Activated CD4-positive, CD25-positive, alpha-beta regulatory T cell treated with anti-CD3 and anti-CD28 coated beads, Interleukin-2, amount 50 U/mL, for 24 hours (primary cell): ENCODE measurements at regions not wholly inside any gene's neighbourhood (a gene's known extent, or its start where the extent isn't known, plus 50 kb on each side); places are given as distances from the start of the nearest gene placed in this dataset.

Experiments used
- ATAC-seq, 2 donors: fragments of 150-1000 bp; cut with Tn5 transposase; one replicate each; pipeline ENCODE4 v1.10.0; 2021; ENCODE audit warnings: mild to moderate bottlenecking in 1 of 2, moderate library complexity in 1 of 2

DNA sequence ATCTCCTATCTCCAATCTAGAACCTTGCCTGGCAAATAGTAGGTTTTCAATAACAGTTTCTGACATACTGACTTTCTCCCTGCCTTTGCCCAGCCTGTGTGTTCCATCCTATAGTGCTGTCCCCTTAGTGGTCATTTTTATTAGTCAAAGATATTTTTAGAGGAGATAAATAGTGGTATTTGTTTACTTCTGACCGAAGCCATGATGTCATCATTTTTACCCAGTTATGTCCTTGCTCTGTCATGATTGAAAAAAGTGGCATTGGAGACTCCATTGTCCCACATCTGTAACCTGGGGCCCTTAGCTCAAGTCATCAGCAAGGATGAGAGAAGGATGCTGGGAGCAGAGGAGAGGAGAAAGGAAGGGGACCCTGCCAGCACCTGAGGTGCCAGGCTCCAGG is 80.6 kb upstream of the ATP2B2 start:
- ATAC-seq: no peak

DNA sequence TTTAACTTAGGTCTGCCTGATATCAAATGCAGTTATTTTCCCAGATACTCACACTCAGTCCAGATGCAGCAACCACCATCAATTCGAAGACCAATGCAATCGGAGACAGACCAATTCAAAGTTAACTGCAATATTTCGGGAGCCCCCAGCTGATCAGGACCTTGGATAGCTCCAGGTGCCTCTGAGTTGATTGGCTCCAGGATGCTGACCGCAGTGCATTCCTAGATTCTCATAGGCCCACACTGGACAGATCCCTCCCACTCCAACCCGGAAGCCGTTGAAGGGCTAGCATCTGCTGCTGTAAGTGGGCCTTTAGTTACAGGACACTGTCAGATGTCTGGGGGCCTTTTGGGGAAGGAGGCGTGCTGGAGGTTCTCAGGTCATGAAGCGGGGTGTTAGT is 89.5 kb upstream of the ATP2B2 start:
- ATAC-seq: peak in 1 of 2 donors; percentile 38

DNA sequence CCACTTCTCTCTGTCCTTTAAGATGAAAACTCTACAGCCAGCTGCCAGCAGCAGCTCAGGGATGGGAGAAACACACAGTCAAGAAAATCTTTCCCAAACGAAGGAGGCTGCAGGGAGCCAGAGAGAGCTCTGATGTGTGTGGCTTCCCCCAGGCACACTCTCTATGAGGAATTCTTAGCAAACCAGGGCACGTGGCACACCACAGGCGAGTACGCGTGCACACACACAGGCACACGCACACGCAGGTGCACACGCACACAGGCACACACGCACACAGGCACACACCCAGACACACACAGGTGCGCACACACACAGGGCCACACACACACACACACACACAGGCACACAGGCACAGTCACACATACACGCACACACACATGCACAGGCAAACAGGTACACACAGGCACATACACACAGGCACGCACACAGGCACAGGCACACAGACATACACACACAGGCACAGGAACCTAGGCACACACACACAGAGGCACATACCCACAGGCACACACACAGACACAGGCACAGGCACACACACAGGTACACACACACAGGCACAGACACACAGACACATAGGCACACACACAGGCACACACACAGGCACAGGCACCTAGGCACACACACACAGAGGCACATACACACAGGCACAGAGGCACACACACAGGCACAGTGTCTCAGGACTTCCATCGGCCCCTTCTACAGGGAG is 91.5 kb upstream of the ATP2B2 start:
- ATAC-seq: no peak

DNA sequence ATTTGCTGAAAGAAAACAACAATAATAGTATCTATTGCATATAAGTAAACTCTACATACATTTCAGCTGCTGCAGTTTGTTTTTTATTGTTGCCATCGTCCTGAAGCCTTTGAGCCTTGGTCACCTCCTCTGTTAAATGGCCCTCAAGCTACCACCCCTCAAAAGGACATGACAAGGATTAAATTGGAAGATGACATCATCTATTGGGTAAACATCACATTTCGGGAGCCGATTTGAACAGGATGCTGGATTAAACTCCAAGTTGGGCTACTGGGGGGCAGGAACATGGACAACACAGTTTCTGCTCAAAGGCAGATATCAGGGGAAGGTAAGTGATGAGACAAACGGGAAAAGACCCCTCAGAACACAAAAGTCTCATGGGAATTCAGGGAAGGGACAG is 92.3 kb upstream of the ATP2B2 start:
- ATAC-seq: no peak

DNA sequence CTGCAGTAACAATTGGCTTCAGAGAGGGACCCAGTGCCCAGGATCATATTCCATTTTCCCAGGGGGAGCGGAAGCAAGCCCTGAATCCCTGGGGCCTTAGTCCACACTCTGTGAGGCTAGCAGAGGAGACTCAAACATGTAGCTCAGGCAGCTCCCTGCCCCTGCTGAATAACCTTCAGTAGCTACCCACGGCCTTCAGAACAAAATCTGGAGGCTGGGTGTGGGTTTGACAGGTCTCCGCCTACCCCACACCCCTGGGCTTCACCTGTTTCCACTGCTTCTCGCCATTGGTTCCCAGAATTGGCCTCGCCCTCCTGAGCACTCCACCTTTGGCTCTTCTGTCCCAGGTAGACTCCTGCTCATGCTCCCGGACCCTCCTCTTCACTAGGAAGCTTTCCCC is 93.6 kb upstream of the ATP2B2 start:
- no peak for ATAC-seq

DNA sequence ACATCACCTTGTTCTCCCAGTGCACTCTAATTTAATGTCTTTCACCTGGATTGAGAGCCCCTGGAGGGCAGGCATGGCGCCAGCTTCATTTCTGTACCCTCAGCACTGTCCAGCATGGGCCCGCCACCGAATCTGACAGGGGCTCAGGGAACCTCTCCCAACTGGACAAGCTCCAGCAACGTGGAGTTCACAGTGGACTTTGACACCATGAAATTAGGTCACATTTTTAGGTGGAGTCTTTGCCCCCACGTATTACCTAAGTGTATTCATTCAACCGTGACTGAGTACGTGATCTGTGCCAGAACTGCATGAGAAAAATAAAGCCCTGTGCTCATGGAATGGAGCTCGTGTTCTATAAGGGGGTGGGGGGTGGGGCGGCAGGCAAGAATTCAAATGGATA is 94.1 kb upstream of the ATP2B2 start:
- ATAC-seq: no peak

DNA sequence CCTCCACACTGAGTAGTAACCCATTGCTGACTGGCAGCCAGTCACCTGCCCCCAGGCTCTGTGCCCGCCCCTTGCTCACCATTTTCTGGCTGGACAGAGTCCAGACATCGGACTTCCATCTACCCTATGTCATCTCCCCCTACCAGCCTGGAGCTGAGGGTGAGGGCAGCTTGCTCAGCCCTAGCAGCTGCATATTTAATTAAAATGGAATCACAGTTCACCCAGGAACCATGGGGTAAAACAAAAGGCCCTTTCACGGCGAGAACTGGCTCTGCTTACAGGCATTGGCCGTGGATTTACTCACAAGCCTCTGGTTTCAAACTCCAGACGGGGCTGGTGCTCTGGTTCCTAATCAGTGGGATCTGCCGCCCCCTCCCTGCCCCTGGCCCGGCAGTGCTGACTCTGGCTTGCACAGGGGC is 94.9 kb upstream of the ATP2B2 start:
- ATAC-seq: no peak

DNA sequence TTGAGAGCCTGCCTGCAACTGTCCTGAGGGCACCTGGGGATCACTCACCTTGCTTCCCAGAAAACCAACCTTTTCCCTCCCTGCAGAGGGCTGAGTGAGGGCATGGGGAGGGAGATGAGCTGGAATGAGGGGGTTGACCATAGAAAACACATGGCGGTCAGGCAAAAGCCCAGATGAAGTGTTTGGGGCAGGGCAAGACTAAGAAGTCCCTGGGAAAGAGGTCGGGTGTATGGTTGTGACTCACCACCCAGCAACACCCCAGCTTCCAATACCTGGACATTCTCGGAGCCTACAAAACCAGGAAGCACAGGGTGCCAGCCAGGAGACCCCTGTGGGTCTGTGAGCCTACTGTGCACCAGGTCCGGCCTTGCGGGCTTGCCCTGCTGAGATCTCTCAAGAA is 95.3 kb upstream of the ATP2B2 start:
- ATAC-seq: no peak

DNA sequence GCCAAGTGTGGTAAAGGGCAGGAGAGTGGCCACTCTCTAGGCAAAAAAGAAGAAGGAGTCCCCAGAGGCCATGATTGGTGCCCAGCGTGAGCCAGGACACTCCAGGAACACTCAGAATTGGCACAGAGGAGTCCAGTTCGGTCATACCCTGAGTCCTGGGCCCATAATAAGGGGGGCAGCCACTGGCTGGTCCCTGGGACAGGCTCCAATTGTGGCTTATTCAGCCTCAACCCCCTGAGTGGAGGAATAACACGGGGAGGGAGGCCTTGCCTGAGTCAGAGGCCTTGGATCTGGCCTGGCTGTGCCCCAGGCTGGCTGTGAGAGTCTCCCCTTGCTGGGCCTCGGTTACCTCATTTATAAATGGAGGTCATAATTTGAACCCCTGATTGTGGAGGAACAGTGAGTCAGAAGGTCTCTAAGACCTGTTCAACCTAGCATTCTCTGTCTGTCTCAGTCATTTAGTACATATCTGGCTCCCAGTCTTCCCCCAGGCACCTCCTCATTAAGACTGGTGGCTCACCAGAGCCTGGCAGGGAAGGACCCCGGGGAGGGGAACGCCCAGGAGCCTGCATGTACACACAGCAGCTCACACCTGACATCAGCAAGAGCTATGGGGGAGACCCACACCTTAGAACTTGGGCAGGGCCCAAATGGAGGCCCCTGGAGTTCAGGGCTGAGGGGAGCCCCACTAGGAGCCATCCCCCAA is 95.9 kb upstream of the ATP2B2 start:
- ATAC-seq: no peak

DNA sequence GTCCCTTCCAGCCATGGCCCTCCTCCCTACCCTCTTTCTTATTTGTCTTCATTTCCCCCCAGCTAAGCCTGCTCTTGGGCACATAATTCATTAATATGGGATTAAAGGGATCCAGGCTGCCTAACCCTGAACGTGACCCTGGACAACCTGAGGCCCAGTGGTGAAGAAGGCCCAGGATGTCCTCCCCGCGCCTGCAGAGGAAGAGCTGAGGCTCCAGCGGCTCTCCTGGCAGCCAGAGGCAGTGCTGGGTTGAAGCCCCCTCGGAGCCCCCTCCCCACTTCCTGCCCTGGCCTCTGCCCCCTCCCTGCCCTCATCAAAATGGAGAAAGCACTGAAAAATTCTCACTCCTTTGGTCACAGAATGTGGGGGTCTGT is 96.5 kb upstream of the ATP2B2 start:
- no peak for ATAC-seq

DNA sequence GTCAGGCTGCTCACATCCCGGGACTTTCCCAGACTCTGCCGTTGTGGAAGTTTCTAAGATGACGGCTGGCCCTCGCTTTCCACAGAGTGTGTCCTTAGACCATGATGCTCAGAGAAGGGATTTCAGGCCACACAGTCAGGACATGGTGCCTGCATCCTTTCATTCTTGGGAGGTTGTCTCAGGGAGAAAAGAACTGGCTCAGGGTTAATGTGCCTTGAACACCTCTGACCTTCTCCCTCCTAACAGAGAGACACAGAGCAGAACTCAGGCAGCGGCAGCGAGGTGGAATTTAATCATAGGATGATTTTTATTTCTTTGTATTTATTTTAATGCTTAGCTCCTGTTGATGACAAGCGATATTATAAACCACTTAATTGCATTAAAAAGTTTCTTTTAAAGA is 96.9 kb upstream of the ATP2B2 start:
- no peak for ATAC-seq

DNA sequence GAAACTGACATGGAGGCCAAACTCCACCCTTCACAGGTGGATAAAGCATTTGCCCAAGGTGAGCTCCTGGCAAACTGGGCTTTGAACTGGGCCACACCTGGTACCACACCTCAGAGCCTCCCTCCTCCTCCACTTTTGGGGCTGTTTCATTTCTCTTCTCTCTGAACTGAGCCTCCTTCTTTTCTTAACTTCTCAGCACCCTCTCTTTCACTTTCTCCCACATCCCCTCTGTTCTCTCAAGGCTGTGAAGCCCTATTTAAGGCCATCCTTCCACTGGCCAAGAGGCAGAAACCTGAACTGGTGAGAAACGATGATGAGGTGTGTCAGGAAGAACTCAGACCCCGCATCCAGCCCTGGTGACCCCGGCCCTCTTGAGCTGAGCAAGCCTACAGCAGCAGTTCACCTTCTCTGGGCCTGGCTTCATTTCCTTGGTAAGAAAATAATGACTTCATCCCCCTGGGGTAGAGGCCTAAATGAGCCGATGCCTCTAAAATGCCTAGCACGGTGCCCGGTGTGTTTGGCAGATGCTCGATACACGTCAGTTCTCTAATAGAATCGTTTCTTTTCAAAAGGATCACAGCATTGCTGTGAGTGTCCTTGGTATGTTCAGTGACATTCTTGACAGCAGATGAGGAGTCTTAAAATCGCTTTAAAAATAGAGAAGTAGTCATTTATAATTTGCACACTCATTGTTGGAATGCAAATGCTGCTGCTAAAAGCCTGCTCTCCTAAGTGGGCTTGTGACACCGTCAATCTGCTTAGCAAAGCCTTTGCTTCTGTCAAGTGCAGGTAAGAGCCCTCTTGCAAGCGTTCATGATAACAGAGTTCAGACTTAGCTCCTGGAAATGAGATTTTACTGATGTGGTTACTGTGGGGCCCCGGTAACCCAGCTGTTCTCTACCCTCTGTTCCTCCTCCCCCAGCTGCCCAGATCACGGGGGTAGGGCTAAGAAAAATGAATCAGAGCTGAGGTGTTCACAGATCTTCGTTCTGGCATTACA is 97.7 kb upstream of the ATP2B2 start:
- peak; percentile 96 to 97 for ATAC-seq

DNA sequence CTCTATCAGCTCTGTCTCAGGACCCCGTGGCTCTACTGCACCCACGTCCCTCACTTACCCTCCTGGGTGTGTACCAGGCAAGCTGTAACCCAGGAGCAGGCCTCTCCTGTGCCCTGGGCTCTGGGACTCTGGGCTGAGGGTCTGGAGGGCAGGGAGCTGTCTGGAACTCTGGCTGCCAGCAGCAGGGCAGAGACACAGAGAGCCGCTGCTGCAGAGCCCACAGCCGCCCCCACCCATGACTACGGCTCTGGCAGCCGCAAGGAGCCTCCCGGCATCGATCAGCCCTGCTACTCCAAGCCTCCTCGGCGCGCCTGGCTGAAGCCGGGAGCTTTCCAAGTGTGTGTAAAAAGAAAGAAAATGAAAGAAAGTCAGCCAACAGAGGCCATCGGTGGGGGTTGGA is 103.7 kb upstream of the ATP2B2 start:
- no peak for ATAC-seq

DNA sequence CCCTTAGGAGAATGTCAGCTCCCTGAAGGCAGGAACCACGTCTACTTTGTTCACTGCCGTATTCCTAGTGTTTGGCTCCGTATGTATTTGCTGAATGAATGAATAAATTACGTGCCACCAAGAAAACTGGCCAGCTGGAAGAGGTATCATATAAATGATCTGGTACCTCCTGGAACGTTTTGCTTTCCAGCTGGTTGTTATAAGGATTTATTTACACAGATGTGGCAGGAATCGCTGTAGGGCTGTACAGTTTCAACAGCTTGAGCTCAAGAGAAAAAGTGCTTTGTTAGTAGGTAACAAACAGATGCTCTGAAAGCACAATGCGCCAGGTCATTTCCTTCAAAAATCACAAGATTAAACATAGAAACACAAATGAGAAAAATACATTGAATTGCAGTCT is 108.8 kb upstream of the ATP2B2 start:
- ATAC-seq: no peak

DNA sequence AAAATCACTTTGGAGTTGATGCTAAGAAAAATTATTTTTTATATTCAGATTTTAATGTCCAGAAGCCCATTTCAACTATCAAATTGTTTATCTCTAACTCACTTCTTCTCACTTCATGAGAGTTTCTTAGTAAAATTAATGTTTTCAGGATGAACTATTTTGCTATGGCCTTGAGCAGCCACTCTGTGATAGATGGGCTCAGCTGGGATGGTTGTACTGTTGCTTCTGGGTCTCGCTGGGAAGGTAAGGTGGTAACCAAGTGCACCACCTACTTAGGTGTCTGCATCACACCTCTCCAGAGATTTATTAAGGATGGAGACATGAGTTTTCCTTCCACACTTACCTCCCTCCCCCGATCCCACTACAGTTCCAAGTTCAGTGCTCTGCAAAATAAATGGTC is 110.3 kb upstream of the ATP2B2 start:
- ATAC-seq: no peak

DNA sequence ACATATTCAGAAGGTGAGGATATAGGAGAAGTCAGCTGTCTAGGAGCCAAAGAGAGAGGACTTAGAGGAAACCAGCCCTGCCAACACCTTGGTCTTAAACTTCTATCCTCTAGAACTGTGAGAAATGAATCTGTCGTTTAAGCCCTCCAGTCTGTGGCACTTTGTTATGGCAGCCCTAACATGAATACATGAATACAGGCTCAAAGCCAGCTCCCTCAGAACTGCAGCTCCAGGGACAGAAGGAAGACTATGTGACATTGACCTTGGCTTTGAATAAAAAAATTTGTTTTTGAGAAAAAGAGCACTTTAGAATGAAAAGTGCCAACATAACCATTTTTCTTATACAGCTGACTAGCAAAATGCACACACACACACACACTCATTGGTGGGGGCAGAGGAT is 110.9 kb upstream of the ATP2B2 start:
- no peak for ATAC-seq

DNA sequence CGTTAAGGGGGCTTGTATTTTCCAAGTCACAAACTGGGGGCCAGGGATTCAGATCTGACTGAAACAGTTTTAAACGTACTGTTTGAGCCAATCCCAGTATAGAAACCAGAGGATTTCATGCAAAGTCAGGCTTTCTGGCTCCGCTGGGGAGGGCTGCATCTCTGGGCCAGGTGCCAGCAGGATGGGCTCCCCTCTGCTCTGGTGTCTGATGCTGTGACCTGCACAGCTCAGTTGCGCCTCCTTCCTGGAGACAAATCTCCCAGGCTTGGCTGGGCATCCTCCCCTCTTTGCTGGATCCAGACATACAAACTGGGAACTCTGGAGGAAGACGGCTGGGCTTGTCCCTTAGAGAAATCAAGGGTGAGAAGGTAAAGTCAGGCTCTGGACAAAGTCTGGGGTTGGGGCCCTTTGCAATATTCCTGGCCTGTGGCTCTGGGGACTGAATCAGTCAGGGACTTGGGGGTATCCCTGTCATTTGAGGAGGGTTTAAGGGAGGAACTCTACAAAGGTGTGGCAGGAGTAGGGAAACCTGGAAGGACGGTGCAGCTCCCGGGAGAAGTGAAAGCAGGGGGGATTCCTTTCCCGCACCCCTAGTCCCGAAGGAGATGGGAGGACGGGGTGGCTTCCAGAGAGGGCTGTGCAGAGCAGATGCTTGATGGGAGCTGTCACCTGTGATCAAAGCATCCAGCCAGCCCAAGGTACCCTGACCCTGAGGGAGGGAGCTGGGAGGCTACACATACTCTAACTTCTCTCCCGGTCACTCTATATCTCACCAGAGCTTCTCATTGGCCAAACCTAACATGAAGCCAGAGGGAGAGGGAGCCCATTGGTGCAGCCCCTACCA is 114.8 kb upstream of the ATP2B2 start:
- ATAC-seq: no peak

DNA sequence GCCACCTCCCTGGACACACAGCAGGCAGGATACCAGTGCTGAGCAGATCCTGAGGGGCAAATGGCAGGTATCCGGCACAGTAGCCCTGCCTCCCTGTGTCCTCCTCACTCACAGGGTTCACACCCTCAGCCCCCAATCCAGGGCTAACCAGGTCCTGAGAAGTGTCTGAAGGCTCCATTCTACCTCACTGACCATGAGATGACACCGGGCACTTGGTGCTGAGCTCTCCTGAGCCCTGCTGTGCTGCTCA is 115.4 kb upstream of the ATP2B2 start:
- no peak for ATAC-seq

DNA sequence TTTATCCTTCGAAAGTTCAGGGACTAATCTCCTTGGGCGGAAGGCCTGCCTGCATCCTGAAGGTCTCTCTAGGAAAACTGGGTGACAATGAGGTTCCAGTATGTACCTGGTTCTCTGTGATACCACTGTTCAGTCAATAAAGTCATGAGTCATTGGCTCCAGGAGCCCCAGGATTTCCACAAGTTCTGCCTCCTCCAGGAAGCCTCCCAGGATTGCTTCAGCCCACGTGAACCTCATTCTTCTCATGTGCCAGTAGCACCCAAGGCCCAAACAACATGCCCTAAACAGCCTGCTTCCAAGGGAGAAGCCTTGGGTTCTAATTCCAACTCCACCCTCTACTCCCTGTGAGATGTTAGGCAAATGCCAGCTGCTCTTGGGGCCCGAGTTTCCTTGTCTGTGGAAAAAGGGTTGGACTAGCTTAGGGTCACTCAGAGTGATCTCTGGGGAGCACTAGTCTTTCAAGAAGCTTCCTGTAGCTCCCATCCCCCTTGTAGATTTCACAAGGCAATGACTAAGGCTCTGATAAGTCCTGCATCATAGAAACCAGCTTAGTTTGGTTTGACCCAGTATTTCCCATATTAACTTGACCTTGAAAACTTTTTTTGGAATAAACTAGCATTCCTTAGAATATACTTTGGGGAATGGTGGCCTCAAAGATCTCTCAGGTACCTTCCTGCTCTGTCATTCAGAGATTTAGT is 118.3 kb upstream of the ATP2B2 start:
- no peak for ATAC-seq

DNA sequence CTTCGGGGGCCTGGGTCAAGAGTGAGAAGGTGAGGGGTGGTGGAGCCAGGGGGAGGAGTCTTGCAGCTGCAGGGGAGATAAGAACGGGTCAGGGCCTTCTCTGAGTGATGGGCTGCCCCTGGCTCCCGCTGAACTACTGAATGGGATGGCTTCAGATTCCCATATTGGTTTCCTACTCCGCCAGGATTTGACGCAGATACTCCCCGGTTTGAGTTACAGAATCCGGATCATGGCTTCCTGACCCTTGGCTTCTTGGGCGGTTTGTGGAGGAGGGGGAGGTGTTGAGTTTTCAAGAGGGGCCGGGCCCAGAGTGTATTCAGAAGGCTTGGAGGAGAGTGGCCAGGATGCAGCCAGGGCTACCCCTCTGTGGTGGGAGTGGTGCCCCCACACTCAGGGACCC is 119.9 kb upstream of the ATP2B2 start:
- ATAC-seq: no peak

DNA sequence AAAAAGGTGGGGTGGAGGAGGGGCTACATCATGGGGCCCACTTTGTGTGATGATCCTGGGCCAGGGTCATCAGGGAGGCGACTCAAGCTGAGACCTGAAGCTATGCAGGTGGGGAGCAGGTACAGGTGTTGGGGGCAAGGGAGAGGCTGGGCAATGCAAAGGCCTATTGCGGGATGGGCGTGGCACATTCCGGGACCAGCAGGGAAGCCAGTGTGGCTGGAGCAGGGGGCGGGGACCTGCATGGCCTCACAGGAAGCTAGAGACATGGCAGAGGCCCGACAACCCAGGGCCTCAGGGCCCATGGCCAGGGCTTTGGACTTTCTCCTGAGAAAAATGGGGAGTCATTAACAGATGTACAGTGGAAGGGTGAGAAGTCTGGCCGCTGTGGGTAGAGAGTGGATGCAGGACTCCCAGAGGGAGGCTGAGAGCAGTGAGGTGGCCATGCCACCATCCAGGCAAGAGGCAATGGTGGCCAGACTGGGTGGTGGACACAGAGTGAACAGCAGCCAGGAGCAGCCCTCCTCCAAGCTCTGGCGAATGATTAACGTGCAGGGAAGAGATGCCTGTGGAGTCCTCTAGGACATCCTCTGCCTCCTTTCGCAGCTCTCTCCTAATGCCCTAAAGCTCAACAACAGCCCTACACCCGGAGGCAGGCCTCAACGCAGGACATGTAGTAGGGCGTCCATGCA is 122.6 kb upstream of the ATP2B2 start:
- no peak for ATAC-seq
